Right lobe of liver (tissue), 6 donors: ENCODE measurements at regions not wholly inside any gene's neighbourhood (a gene's known extent, or its start where the extent isn't known, plus 50 kb on each side); places are given as distances from the start of the nearest gene placed in this dataset.

Source experiments
- ATAC-seq, 4 donors: fragments of 200-7000 bp; cut with Tn5 transposase; one replicate each; pipeline ENCODE4 v1.9.1; 2020; ENCODE audit warnings: mild to moderate bottlenecking in 4 of 4, moderate library complexity in 4 of 4
- DNase-seq, 3 donors: peaks; one replicate each; pipeline ENCODE4 v3.0.0-alpha.2; 2020
- H3K27ac ChIP-seq, 3 donors: fragments of 200-600 bp; one replicate each; pipeline ENCODE4 v1.8.0; 2022
- H3K27me3 ChIP-seq, 2 donors: fragments of 200-600 bp; one replicate each; pipeline ENCODE4 v1.8.0; 2022
- H3K36me3 ChIP-seq, 4 donors: fragments of 200-600 bp; sonication (generic) in 1 of 4; one replicate each; pipeline versions ENCODE4 v1.5.1 to v1.8.0; 2017 to 2022; ENCODE audit warnings: control low read depth in 1 of 4
- H3K4me1 ChIP-seq, 4 donors: fragments of 200-600 bp; sonication (generic) in 1 of 4; one replicate each; pipeline versions ENCODE4 v1.5.1 to v1.8.0; 2017 to 2022; ENCODE audit warnings: control low read depth in 1 of 4
- H3K4me3 ChIP-seq, 3 donors: fragments of 200-600 bp; one replicate each; pipeline ENCODE4 v1.8.0; 2022
- H3K9me3 ChIP-seq, 4 donors: fragments of 200-600 bp; sonication (generic) in 1 of 4; one replicate each; pipeline versions ENCODE4 v1.5.1 to v1.8.0; 2017 to 2022; ENCODE audit warnings: control low read depth in 1 of 4
- CTCF ChIP-seq, 4 donors: fragments of 200-600 bp in 3 of 4; fragments of 450-650 bp in 1 of 4; IDR thresholded peaks; one replicate each; pipeline versions ENCODE4 v1.5.1 to v1.8.0; 2016 to 2022; ENCODE audit warnings: antibody characterized with exemption in 4 of 4, mild to moderate bottlenecking in 2 of 4
- POLR2A ChIP-seq: fragments of 450-650 bp; IDR thresholded peaks from one replicate; pipeline ENCODE4 v1.6.1; 2017; ENCODE audit warnings: antibody characterized with exemption, mild to moderate bottlenecking
- WGBS: methylation state at CpG from one replicate; pipeline ENCODE4 v1.1.6; 2018; ENCODE audit warnings: low coverage, low lambda C conversion rate; ENCODE audit not compliant: insufficient coverage; ENCODE audit errors: missing lambda C conversion rate; 5-methylcytosine and 5-hydroxymethylcytosine counted together
- intact Hi-C, 2 donors: fragments of 100-400 bp; cut with DNase I; formaldehyde crosslinking; loops; one replicate each; pipeline versions ENCODE4 v1.11.2 to v1.14.1; 2022
- donor health status: DM: no; HTN: yes; CAD: no.
- donor health status: DM: no; HTN: no; CAD: no.
- donor health status: DM: no; HTN: no; CAD: no.
- donor health status: DM: no; HTN: yes; CAD: no.
- donor health status: DM: no; HTN: yes; CAD: no.

- no peaks in the 10 kb centered on the region for H3K36me3 ChIP-seq
- WGBS = 57% methylated on average over 2 of the region's 2 CpGs
- no peaks in the 10 kb centered on the region for H3K4me1 ChIP-seq
- H3K9me3 ChIP-seq = no peaks in the 10 kb centered on the region
- TF ChIP-seq CTCF (IDR thresholded peaks at IDR 0.05) (no peak), POLR2A (no peak)
- H3K27ac ChIP-seq = no peak overlapping the region
- ATAC-seq (no peak), DNase-seq (no peak)
- H3K27me3 ChIP-seq = no peaks in the 10 kb centered on the region
- H3K4me3 ChIP-seq = no peak overlapping the region
- intact Hi-C loops = no loop called here
Observed at GRCh38 chr4:26044524-26044923, 130.5 kb downstream of the SMIM20 start.

GRCh38 chr4:26044983-26045382 lies 131.0 kb downstream of the SMIM20 start:
- WGBS = 57% methylated on average over 4 of the region's 4 CpGs
- no peaks in the 10 kb centered on the region for H3K4me1 ChIP-seq
- DNase-seq = no peak
- H3K27me3 ChIP-seq = no peaks in the 10 kb centered on the region
- H3K4me3 ChIP-seq = no peak overlapping the region
- intact Hi-C loops = no loop called here
- H3K27ac ChIP-seq = no peak overlapping the region
- H3K36me3 ChIP-seq = no peaks in the 10 kb centered on the region
- no peak for ATAC-seq
- H3K9me3 ChIP-seq = no peaks in the 10 kb centered on the region
- TF ChIP-seq POLR2A = no peak
- no peak for TF ChIP-seq CTCF (IDR thresholded peaks at IDR 0.05)

DNA sequence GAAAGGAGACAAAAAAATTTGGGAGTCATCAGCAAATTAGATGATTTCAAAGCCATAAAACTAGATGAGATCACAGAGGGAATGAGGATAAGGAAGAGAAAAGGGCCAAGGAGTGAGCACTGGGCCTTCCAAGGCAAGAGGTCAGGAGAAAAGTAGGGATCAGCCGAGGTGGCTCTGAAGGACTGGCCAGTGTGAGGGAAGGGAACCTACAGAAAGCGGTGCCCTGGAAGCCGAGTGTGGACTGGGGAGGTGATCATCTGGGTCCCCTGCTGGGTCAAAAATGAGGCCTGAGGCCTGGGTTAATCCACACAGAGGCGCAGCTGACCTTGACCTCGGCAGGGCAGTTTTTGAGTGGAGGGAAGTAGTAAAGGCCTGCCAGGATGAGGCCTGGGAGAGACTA lies 133.8 kb downstream of the SMIM20 start:
- no peaks in the 10 kb centered on the region for H3K36me3 ChIP-seq
- H3K4me1 ChIP-seq = no peaks in the 10 kb centered on the region
- TF ChIP-seq POLR2A (no peak), CTCF (IDR thresholded peaks at IDR 0.05) (no peak)
- intact Hi-C loops = no loop called here
- DNase-seq (no peak), ATAC-seq (no peak)
- no peaks in the 10 kb centered on the region for H3K27me3 ChIP-seq
- no peaks in the 10 kb centered on the region for H3K9me3 ChIP-seq
- H3K4me3 ChIP-seq = no peak overlapping the region
- whole genome bisulfite sequencing = 87% methylated on average over 3 of the region's 5 CpGs
- H3K27ac ChIP-seq = no peak overlapping the region

DNA sequence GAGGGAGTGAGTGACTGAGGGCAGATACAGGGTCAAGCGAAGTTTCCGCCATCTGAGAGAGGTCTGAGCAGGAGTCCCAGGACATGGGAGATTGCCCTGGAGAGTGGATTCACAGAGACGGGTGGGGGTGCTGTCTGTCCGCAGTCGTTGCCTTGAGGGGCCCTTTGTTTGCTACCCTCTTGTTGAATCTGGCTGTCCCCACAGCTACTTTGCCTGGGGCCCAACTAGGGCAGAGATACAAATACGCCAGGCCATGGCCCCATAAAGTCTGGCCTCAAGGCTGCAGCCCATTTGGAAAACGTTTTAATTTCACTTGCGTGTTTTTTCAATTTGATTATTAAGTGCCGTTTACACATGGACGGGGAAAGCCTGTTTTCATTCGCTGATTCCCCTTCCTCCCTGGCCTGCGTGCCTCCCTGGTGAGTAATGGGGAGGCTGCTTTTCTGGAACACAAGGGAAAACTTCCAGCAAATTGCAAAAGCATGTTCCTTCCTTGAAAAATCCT lies 134.4 kb downstream of the SMIM20 start:
- no peak overlapping the region for H3K27ac ChIP-seq
- 73% methylated on average over 9 of the region's 12 CpGs for WGBS
- no peak for DNase-seq

More for the DNA sequence above, 134.4 kb downstream of the SMIM20 start:
- H3K4me1 ChIP-seq = no peaks in the 10 kb centered on the region
- intact Hi-C loops = no loop called here
- no peak overlapping the region for H3K4me3 ChIP-seq
- ATAC-seq = no peak
- no peaks in the 10 kb centered on the region for H3K27me3 ChIP-seq
- TF ChIP-seq CTCF (IDR thresholded peaks at IDR 0.05) (no peak), POLR2A (no peak)
- H3K36me3 ChIP-seq = no peaks in the 10 kb centered on the region
- H3K9me3 ChIP-seq = no peaks in the 10 kb centered on the region
